ENCODE measurements at regions not wholly inside any gene's neighbourhood (a gene's known extent, or its start where the extent isn't known, plus 50 kb on each side); places are given as distances from the start of the nearest gene placed in this dataset.

DNA sequence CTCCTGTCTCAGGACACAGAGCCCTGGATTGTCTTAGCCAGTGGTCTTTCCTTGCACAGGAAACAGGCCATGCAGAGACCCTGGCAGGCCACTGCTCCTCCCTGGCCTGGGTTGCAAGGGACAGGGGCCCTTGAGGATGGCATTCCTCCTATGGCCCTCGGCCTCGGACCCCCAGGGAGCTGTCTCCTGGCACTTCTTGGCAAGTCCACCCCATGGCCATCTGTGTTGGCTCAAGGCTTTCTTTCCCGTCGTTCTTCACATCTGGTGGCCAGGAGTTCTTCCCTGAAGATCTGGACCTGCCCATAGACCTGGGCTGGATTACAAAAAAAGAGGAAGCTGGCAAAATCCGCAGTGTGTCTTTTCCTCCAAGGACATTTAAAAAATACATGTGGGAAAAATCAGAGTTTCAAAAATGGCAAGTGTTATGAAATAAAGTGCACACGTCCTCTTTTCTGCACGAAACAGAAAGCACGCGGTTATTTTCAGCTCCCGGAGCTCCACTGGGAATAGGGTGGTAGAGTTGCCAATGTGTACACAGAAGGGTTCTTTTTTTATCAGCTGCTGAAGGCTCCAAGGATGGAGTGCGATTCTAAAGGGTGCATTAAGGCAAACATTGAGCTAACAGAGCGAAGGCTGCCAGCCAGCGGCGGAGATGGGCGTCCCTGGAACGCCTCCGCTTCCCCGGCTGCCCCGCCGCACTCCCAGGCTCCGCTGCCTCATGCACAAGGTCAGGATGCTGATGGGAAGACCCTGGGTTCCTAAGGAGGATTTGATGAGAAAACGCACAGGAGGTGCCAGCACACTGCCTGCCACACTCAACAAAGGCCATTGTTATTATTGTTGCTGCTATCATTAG, 62.8 kb upstream of the FAM20C start:
- Histone ChIP-seq H3K27ac (peak overlapping the region; percentile 7 to 85), H3K4me3 (peak overlapping the region in 2 of 3 donors; percentile 21 to 51), H3K4me1 (peaks cover 0 to 5% of the 10 kb centered on the region in 2 donors), H3K9me3 (no peaks in the 10 kb centered on the region), H3K36me3 (no peaks in the 10 kb centered on the region), H3K27me3 (no peaks in the 10 kb centered on the region)
- no peak for DNase-seq (ENCODE audit: low spot score in 2 of 2)
- TF ChIP-seq POLR2A (IDR thresholded peaks at IDR 0.05) (no peak), POLR2AphosphoS5 (IDR thresholded peaks at IDR 0.05) (no peak)
- TF ChIP-seq, protein P1, sequence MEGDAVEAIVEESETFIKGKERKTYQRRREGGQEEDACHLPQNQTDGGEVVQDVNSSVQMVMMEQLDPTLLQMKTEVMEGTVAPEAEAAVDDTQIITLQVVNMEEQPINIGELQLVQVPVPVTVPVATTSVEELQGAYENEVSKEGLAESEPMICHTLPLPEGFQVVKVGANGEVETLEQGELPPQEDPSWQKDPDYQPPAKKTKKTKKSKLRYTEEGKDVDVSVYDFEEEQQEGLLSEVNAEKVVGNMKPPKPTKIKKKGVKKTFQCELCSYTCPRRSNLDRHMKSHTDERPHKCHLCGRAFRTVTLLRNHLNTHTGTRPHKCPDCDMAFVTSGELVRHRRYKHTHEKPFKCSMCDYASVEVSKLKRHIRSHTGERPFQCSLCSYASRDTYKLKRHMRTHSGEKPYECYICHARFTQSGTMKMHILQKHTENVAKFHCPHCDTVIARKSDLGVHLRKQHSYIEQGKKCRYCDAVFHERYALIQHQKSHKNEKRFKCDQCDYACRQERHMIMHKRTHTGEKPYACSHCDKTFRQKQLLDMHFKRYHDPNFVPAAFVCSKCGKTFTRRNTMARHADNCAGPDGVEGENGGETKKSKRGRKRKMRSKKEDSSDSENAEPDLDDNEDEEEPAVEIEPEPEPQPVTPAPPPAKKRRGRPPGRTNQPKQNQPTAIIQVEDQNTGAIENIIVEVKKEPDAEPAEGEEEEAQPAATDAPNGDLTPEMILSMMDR (IDR thresholded peaks at IDR 0.05): no peak
- intact Hi-C loops (cut with DNase I; ENCODE audit: low total_unique reads): no loop called here

DNA sequence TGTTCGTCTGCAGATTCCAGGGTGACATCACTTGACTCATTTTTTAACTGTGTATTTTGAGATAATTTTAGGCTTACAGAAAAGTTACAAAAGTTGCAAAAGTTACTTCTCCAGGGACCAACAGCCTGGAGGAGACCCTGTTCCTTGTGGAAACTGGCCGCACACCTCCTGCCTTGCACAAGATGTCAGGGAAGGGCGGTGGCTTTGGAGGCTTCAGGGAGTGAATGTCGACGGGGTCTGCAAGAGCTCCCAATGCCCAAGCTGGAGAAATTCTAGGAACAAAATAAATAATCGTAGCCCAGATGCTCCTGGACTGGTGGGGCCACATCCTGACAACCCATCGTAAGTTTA, 62.2 kb upstream of the FAM20C start:
- Histone ChIP-seq H3K36me3 (no peaks in the 10 kb centered on the region), H3K4me3 (peak overlapping the region in 1 of 3 donors; percentile 51), H3K27me3 (no peaks in the 10 kb centered on the region), H3K9me3 (no peaks in the 10 kb centered on the region), H3K27ac (peak overlapping the region in 1 of 2 donors; percentile 85), H3K4me1 (peaks cover 0 to 5% of the 10 kb centered on the region in 2 donors)
- intact Hi-C loops (cut with DNase I; ENCODE audit: low total_unique reads): no loop called here
- TF ChIP-seq POLR2A (IDR thresholded peaks at IDR 0.05): no peak
- TF ChIP-seq POLR2AphosphoS5 (IDR thresholded peaks at IDR 0.05): peak in 1 of 3 donors; percentile 37
- no peak for DNase-seq (ENCODE audit: low spot score in 2 of 2)

DNA sequence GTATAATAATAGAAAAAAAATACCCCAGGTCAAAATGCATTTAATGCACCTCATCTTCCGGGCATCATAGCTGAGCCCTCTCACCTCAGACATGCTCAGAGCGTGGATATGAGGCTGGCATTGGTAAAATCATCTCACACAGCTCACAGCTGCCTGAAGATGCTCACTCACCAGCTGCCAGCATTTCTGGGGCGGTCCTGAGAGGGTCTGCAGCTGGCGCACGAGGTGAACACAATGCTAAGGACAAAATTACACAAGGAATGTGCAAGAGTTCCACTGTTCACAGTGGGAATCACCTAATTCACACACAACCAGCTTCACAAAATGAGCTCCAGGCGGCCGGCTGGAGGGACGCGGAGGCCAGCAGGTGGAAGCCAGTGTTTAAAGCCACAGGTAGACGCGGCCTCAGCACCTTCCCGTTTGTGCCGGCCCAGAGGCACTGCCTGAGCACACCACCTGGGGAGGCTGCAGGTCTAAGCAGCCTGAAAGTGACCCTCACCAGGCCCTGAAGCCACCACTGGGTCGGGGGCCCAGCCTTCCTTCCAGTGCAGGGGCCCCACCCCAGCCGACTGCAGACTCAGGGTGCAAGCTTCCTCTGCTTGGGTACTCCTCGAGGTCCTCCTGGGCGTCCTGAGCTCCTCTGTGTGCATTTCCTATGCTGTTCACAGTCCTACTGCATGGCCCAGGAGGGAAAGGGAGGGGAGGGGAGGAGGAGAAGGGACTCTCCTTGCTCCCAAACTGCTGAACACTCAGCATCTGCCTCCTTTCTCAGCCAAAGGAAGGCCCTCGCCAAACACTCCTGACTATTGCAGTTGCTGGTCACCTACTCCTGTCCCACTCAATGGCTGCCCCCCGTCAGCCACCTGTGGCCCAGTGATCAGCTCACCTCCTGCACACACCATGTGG, 61.2 kb upstream of the FAM20C start:
- Histone ChIP-seq H3K4me1 (peaks cover 0 to 5% of the 10 kb centered on the region in 2 donors), H3K36me3 (no peaks in the 10 kb centered on the region), H3K4me3 (no peak overlapping the region), H3K9me3 (no peaks in the 10 kb centered on the region), H3K27ac (peak overlapping the region; percentile 60 to 70), H3K27me3 (no peaks in the 10 kb centered on the region)
- TF ChIP-seq POLR2AphosphoS5 (IDR thresholded peaks at IDR 0.05): no peak
- TF ChIP-seq, protein P1 (IDR thresholded peaks at IDR 0.05): no peak
- no peak for TF ChIP-seq POLR2A (IDR thresholded peaks at IDR 0.05)
- intact Hi-C loops (cut with DNase I; ENCODE audit: low total_unique reads): no loop called here
- DNase-seq (ENCODE audit: low spot score in 2 of 2): no peak

DNA sequence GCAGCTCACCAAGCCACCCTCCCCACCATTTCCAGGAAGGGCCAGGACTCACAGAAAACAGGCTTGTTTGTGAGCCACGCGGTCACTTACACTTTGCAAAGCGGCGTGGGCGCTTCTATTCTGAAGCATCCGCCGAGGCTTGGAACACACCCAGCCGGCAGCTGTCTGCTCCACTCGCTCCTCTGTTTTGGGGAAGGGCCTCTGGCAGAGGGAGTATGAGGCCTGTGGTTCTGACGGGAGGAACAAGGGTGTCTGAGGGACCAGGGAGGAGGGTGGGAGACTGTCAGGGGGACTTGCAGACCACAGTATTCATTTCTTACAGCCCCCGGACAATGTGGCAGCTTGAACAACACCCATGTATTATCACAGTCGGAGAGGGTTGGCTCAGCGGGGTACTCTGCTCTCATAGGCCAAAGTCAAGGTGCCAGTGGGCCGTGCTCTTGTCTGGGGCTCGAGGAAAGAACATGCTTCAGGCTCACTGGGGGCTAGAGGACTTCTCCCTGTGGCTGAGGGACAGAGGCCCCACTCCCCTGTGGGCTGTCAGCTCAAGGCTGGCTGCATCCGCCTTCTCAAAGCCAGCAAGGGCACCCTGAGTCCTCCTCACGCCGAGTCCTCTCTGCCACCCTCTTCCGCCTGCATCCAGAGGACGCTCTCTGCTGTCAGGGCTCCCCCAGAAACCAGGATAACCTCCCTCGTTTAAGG, 60.4 kb upstream of the FAM20C start:
- peak overlapping the region; percentile 60 to 70 for H3K27ac ChIP-seq
- no peak for DNase-seq (ENCODE audit: low spot score in 2 of 2)
- no peaks in the 10 kb centered on the region for H3K27me3 ChIP-seq

DNA sequence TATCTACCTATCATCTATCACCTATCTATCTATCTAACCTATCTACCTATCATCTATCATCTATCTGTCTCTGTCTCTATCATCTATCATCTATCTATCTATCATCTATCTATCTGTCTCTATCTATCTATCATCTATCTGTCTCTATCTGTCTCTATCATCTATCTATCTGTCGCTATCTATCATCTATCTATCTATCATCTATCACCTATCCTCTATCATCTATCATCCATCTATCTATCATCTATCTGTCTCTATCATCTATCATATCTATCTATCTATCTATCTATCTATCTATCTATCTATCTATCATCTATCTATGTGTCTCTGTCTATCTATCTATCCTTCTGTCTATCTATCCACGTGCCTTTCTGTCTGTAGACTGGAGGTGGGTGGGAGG, 59.5 kb upstream of the FAM20C start:
- no peaks in the 10 kb centered on the region for H3K27me3 ChIP-seq
- H3K36me3 ChIP-seq: no peaks in the 10 kb centered on the region
- H3K9me3 ChIP-seq: no peaks in the 10 kb centered on the region
- H3K4me3 ChIP-seq: no peak overlapping the region
- TF ChIP-seq, protein P1 (IDR thresholded peaks at IDR 0.05): no peak
- TF ChIP-seq POLR2A (IDR thresholded peaks at IDR 0.05) (no peak), POLR2AphosphoS5 (IDR thresholded peaks at IDR 0.05) (no peak)
- peaks cover 0 to 5% of the 10 kb centered on the region in 2 donors for H3K4me1 ChIP-seq
- intact Hi-C loops (cut with DNase I; ENCODE audit: low total_unique reads): no loop called here
- DNase-seq (ENCODE audit: low spot score in 2 of 2): no peak
- no peak overlapping the region for H3K27ac ChIP-seq

More for the DNA sequence above, 60.4 kb upstream of the FAM20C start:
- H3K4me1 ChIP-seq: peaks cover 0 to 5% of the 10 kb centered on the region in 2 donors
- intact Hi-C loops (cut with DNase I; ENCODE audit: low total_unique reads): no loop called here
- TF ChIP-seq, protein P1 (IDR thresholded peaks at IDR 0.05): no peak
- TF ChIP-seq POLR2AphosphoS5 (IDR thresholded peaks at IDR 0.05): peak in 1 of 3 donors; percentile 26
- H3K36me3 ChIP-seq: no peaks in the 10 kb centered on the region
- no peaks in the 10 kb centered on the region for H3K9me3 ChIP-seq
- no peak overlapping the region for H3K4me3 ChIP-seq
